C4-2B (cell line): ENCODE measurements at regions not wholly inside any gene's neighbourhood (a gene's known extent, or its start where the extent isn't known, plus 50 kb on each side); places are given as distances from the start of the nearest gene placed in this dataset.

Source experiments
- H3K27ac ChIP-seq: fragments of 450-650 bp; 2 replicates; pipeline ENCODE4 v1.5.1; 2017
- CTCF ChIP-seq: fragments of 450-650 bp; conservative IDR thresholded peaks from 2 replicates; pipeline ENCODE4 v1.5.1; 2017; ENCODE audit warnings: mild to moderate bottlenecking
- ZFX ChIP-seq: fragments of 450-650 bp; IDR thresholded peaks from 2 replicates; pipeline ENCODE4 v1.6.1; 2017

GRCh38 chr6:10205892-10206291 is 209.0 kb downstream of the TFAP2A start:
- H3K27ac ChIP-seq = no peak overlapping the region
- no peak for TF ChIP-seq CTCF
- TF ChIP-seq ZFX = no peak

- no peak overlapping the region; the same call in 1 of the 2 replicates for H3K27ac ChIP-seq
- TF ChIP-seq CTCF = no peak
- TF ChIP-seq ZFX = no peak
These were observed 209.8 kb downstream of the TFAP2A start for GRCh38 chr6:10205120-10205519.

- TF ChIP-seq CTCF = no peak
- TF ChIP-seq ZFX = no peak
- H3K27ac ChIP-seq = no peak overlapping the region
These were observed 211.2 kb downstream of the TFAP2A start for GRCh38 chr6:10203651-10204050.

GRCh38 chr6:10202581-10202980 is 212.3 kb downstream of the TFAP2A start:
- no peak for TF ChIP-seq CTCF
- H3K27ac ChIP-seq = no peak overlapping the region

GRCh38 chr6:10201606-10202510 is 213.0 kb downstream of the TFAP2A start:
- no peak for TF ChIP-seq CTCF
- TF ChIP-seq ZFX = no peak
- no peak overlapping the region for H3K27ac ChIP-seq

DNA sequence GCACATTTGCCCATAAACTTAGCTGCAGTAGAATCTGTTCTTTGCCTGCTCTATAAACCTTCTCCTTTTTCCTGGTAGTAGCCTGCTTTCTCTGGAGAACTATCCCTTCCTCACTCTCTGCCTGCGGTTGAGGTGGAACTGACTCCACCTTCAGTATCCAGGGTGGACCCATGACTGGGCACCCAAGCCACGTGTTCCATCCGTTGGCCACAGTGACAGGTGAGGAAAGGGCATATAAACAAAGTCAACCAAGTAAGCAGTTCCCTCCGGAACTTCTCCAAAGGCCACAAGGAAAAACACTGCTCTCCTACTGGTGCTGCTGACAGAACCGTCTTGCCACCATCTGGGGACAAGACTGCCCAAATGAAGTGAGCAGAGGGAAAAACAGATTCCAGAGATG is 218.8 kb downstream of the TFAP2A start:
- TF ChIP-seq CTCF (no peak), ZFX (no peak)
- H3K27ac ChIP-seq = no peak overlapping the region

DNA sequence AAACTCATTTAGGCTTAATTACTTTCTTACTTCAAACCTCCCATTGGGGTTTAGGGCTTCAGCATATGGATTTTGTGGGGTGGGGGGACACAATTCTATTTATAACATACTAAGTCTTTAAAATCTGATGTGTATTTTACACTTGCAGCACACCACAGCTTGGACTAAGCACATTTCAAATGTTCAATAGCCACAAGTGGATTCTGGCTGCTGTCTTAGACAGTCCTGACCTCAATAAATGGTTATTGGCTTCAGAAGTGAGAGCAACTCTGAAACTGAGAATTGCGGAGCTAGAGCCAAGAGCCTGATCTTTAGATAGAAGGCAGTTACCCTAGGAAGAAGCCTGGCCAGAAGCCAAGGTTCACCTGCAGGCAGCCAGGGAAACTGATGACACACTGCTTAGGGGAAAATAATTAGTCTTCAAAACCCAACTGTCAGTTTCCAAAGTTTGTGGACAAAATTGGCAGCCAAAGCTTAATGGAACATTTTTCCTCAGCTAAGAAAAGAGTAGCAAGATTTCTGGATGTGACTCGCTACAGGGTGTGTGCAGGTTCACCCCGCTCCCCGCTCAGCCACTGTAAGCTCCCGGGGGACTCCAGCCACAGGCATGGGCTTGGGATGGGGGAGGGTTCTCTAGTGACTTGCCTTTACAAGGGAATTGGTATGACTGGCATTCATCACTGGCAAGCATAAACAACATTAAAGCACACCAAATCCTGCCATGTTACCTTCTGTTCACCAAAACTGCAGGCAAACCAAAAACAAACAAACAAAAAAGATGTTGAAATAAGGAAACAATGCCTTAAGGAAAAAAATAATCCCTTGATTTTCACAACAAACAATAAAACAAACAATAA is 219.8 kb downstream of the TFAP2A start:
- H3K27ac ChIP-seq = peak overlapping the region; percentile 10; the same call in 1 of the 2 replicates
- TF ChIP-seq CTCF (no peak), ZFX (no peak)
